ENCODE measurements at regions not wholly inside any gene's neighbourhood (a gene's known extent, or its start where the extent isn't known, plus 50 kb on each side); places are given as distances from the start of the nearest gene placed in this dataset.

DNA sequence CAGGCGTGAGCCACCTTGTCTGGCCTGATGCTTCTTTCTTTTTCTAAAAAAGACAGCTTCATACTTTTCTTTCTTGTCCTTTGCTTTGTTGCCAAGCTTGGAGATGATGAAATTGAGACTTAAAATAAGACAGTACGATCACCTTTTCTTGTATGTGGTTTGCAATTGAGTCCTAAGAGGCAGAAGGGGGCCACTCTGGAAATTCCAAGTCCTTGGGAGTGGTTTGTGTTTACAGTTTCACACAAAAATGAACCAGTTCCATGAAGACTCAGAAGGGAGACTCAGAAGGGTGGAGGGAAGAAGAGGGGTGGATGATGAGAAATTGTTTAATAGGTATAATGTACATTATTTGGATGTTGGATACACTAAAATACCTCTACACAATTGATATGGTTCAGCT is 70.7 kb upstream of the TNS3 start:
- intact Hi-C loops (cut with micrococcal nuclease), result no loop called here
- no peaks in the 10 kb centered on the region for H3K9me3 ChIP-seq (replicated peaks)
- no peak overlapping the region for H3K4me3 ChIP-seq
- H3K4me1 ChIP-seq, result peaks cover 7% of the 10 kb centered on the region
- no peak overlapping the region for H3K27ac ChIP-seq (replicated peaks)
- DNase-seq, result no peak
- TF ChIP-seq, protein P1, sequence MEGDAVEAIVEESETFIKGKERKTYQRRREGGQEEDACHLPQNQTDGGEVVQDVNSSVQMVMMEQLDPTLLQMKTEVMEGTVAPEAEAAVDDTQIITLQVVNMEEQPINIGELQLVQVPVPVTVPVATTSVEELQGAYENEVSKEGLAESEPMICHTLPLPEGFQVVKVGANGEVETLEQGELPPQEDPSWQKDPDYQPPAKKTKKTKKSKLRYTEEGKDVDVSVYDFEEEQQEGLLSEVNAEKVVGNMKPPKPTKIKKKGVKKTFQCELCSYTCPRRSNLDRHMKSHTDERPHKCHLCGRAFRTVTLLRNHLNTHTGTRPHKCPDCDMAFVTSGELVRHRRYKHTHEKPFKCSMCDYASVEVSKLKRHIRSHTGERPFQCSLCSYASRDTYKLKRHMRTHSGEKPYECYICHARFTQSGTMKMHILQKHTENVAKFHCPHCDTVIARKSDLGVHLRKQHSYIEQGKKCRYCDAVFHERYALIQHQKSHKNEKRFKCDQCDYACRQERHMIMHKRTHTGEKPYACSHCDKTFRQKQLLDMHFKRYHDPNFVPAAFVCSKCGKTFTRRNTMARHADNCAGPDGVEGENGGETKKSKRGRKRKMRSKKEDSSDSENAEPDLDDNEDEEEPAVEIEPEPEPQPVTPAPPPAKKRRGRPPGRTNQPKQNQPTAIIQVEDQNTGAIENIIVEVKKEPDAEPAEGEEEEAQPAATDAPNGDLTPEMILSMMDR (IDR thresholded peaks at IDR 0.05; ENCODE audit: borderline replicate concordance), result no peak
- no peaks in the 10 kb centered on the region for H3K27me3 ChIP-seq (ENCODE audit: low read depth)
- no peaks in the 10 kb centered on the region for H3K36me3 ChIP-seq

- Histone ChIP-seq H3K36me3 (no peaks in the 10 kb centered on the region), H3K27ac (replicated peaks) (peak overlapping the region; percentile 57), H3K4me1 (peaks cover 13% of the 10 kb centered on the region), H3K27me3 (ENCODE audit: low read depth) (no peaks in the 10 kb centered on the region), H3K9me3 (replicated peaks) (no peaks in the 10 kb centered on the region), H3K4me3 (no peak overlapping the region)
- intact Hi-C loops (cut with micrococcal nuclease), result no loop called here
- TF ChIP-seq, protein P1 (IDR thresholded peaks at IDR 0.05; ENCODE audit: borderline replicate concordance), result no peak
- no peak for DNase-seq
These were observed 69.7 kb upstream of the TNS3 start for GRCh38 chr7:47651355-47652317.

GRCh38 chr7:47649919-47650318 is 68.0 kb upstream of the TNS3 start:
- Histone ChIP-seq H3K9me3 (replicated peaks) (no peaks in the 10 kb centered on the region), H3K36me3 (no peaks in the 10 kb centered on the region), H3K27me3 (ENCODE audit: low read depth) (no peaks in the 10 kb centered on the region), H3K4me3 (no peak overlapping the region), H3K4me1 (peaks cover 13% of the 10 kb centered on the region), H3K27ac (replicated peaks) (no peak overlapping the region)
- intact Hi-C loops (cut with micrococcal nuclease), result no loop called here
- no peak for DNase-seq
- TF ChIP-seq, protein P1 (IDR thresholded peaks at IDR 0.05; ENCODE audit: borderline replicate concordance), result no peak

- intact Hi-C loops (cut with micrococcal nuclease), result no loop called here
- no peaks in the 10 kb centered on the region for H3K36me3 ChIP-seq
- no peak for DNase-seq
- H3K9me3 ChIP-seq (replicated peaks), result peaks cover 7% of the 10 kb centered on the region
- TF ChIP-seq, protein P1 (IDR thresholded peaks at IDR 0.05; ENCODE audit: borderline replicate concordance), result no peak
- H3K27me3 ChIP-seq (ENCODE audit: low read depth), result no peaks in the 10 kb centered on the region
- peak overlapping the region; percentile 55 for H3K27ac ChIP-seq (replicated peaks)
- no peak overlapping the region for H3K4me3 ChIP-seq
- peaks cover 13% of the 10 kb centered on the region for H3K4me1 ChIP-seq
These were observed 66.5 kb upstream of the TNS3 start for GRCh38 chr7:47648275-47648925.

GRCh38 chr7:47647918-47648250 is 66.0 kb upstream of the TNS3 start:
- Histone ChIP-seq H3K9me3 (replicated peaks) (peaks cover 12% of the 10 kb centered on the region), H3K4me1 (peaks cover 13% of the 10 kb centered on the region), H3K36me3 (no peaks in the 10 kb centered on the region), H3K27ac (replicated peaks) (peak overlapping the region; percentile 55), H3K27me3 (ENCODE audit: low read depth) (no peaks in the 10 kb centered on the region), H3K4me3 (no peak overlapping the region)
- intact Hi-C loops (cut with micrococcal nuclease), result no loop called here
- TF ChIP-seq, protein P1 (IDR thresholded peaks at IDR 0.05; ENCODE audit: borderline replicate concordance), result no peak
- no peak for DNase-seq

Data from left ventricle myocardium inferior (tissue), 1 donor.